HepG2 (cell line): ENCODE measurements at regions not wholly inside any gene's neighbourhood (a gene's known extent, or its start where the extent isn't known, plus 50 kb on each side); places are given as distances from the start of the nearest gene placed in this dataset.

Experiments
- ATAC-seq: fragments of 200-7000 bp; cut with Tn5 transposase; 3 replicates; pipeline ENCODE4 v1.9.1; 2020; ENCODE audit warnings: mild to moderate bottlenecking, moderate library complexity
- BruUV-seq: library from RNA; stranded (reverse); fragments of 400-500 nt; replicated peaks from 2 replicates; lab custom pipeline; 2021; lab: Mats Ljungman, UMichigan
- CTCF ChIA-PET: fragments of 300-600 bp; formaldehyde crosslinking; extraction: SDS; loops from one replicate; lab custom pipeline; 2021; ENCODE audit warnings: low total read pairs, inconsistent platforms, low intra/inter-chr PET ratio; lab: Yijun Ruan, JAX
- POLR2A ChIA-PET: fragments of 350-600 bp; sonication (Branson Sonifier 250); formaldehyde crosslinking; loops from one replicate; lab custom pipeline; 2020; ENCODE audit warnings: antibody characterized with exemption, inconsistent platforms; lab: Yijun Ruan, JAX
- DNase-seq: peaks from one replicate; pipeline ENCODE4 v3.0.0-alpha.2; 2015; ENCODE audit warnings: low spot score
- FAIRE-seq: peaks from 3 replicates; lab custom pipeline; 2011; peaks lifted over from hg19 to GRCh38; lab: Jason Lieb, UNC
- H2AFZ ChIP-seq: one replicate; pipeline ENCODE4 v1.6.1; 2011; ENCODE audit warnings: low read length, inconsistent platforms
- H3K27ac ChIP-seq: fragments of 300-600 bp; 3 replicates; pipeline ENCODE4 v1.8.0; 2011; ENCODE audit warnings: mixed run types, mild to moderate bottlenecking, mixed read lengths, low read length, inconsistent platforms; ENCODE audit not compliant: insufficient read depth; ENCODE audit errors: extremely low read length
- H3K27me3 ChIP-seq, 2 experiments: fragments of 200-600 bp in 1 of 2; 2 replicates in 1 of 2; 3 replicates in 1 of 2; pipeline versions ENCODE4 v1.6.0 to v1.8.0; 2011; ENCODE audit warnings: low read length in 2 of 2, mild to moderate bottlenecking in 2 of 2, moderate library complexity in 2 of 2, inconsistent platforms in 1 of 2; ENCODE audit not compliant: insufficient read depth in 2 of 2, control insufficient read depth in 1 of 2
- H3K36me3 ChIP-seq, 2 experiments: fragments of 200-600 bp in 1 of 2; replicated peaks in 1 of 2; 2 replicates in 1 of 2; 3 replicates in 1 of 2; pipeline versions ENCODE4 v1.5.1 to v1.8.0; 2011; ENCODE audit warnings: low read length in 2 of 2, inconsistent platforms in 1 of 2; ENCODE audit not compliant: insufficient read depth in 2 of 2, control insufficient read depth in 1 of 2
- H3K4me1 ChIP-seq: 2 replicates; pipeline ENCODE4 v1.5.1; 2012; ENCODE audit warnings: low read length, inconsistent platforms; ENCODE audit not compliant: insufficient read depth
- H3K4me2 ChIP-seq: 2 replicates; pipeline ENCODE4 v1.6.0; 2011; ENCODE audit warnings: low read depth, low read length, inconsistent platforms
- H3K4me3 ChIP-seq, 3 experiments: fragments of 200-600 bp in 1 of 3; sonication (generic), shearing (Covaris generic) in 1 of 3; replicated peaks in 1 of 3; 2 replicates each; pipeline ENCODE4 v1.5.1; 2011 to 2016; ENCODE audit warnings: low read length in 3 of 3, inconsistent platforms in 2 of 3, low read depth in 2 of 3, mild to moderate bottlenecking in 2 of 3, control low read depth in 1 of 3, mixed read lengths in 1 of 3; ENCODE audit not compliant: insufficient read depth in 1 of 3
- H3K79me2 ChIP-seq: one replicate; pipeline ENCODE4 v1.6.1; 2011; ENCODE audit warnings: low read length, inconsistent platforms; ENCODE audit not compliant: insufficient read depth
- H3K9ac ChIP-seq: 2 replicates; pipeline ENCODE4 v1.6.0; 2011; ENCODE audit warnings: mild to moderate bottlenecking, low read depth, low read length, inconsistent platforms; ENCODE audit not compliant: insufficient read depth
- H3K9me3 ChIP-seq: 2 replicates; pipeline ENCODE4 v1.5.1; 2012; ENCODE audit warnings: mild to moderate bottlenecking, low read length
- H4K20me1 ChIP-seq: 2 replicates; pipeline ENCODE4 v1.6.0; 2011; ENCODE audit warnings: inconsistent platforms, mild to moderate bottlenecking, low read length, moderate library complexity; ENCODE audit not compliant: insufficient read depth
- EZH2 ChIP-seq: conservative IDR thresholded peaks from 2 replicates; pipeline ENCODE4 v1.6.1; 2012; ENCODE audit warnings: mild to moderate bottlenecking, low read depth, low read length, moderate library complexity
- SAP130 ChIP-seq: IDR thresholded peaks from 2 replicates; pipeline ENCODE4 v1.6.1; 2016; ENCODE audit warnings: low read depth
- ZNF451 ChIP-seq: sonication (generic); formaldehyde crosslinking; IDR thresholded peaks from 2 replicates; pipeline ENCODE4 v1.5.0; 2020; ENCODE audit warnings: mild to moderate bottlenecking, missing genetic modification reagents
- ZNF607 ChIP-seq: sonication (generic); formaldehyde crosslinking; IDR thresholded peaks from 2 replicates; pipeline ENCODE4 v1.5.1; 2020; ENCODE audit warnings: missing genetic modification reagents, mild to moderate bottlenecking, borderline replicate concordance
- WGBS: methylation state at CpG from one replicate; pipeline ENCODE4 v1.1.6; 2017; ENCODE audit warnings: low lambda C conversion rate; 5-methylcytosine and 5-hydroxymethylcytosine counted together
- in situ Hi-C: cut with HindIII; loops from 2 replicates; pipeline ENCODE4 v1.10.0; 2017; ENCODE audit warnings: low pct_unique_long_range_greater_than_20kb; ENCODE audit not compliant: extremely low pct_ligation_motif_present
- intact Hi-C: fragments of 100-400 bp; cut with micrococcal nuclease; formaldehyde crosslinking; loops from one replicate; pipeline ENCODE4 v1.10.0; 2022; ENCODE audit not compliant: unreplicated experiment
- TF ChIP-seq, protein P1 (sequence below): sonication (generic); formaldehyde crosslinking; IDR thresholded peaks from 2 replicates; pipeline ENCODE4 v1.4.0; 2020; ENCODE audit warnings: mild to moderate bottlenecking, missing genetic modification reagents

DNA sequence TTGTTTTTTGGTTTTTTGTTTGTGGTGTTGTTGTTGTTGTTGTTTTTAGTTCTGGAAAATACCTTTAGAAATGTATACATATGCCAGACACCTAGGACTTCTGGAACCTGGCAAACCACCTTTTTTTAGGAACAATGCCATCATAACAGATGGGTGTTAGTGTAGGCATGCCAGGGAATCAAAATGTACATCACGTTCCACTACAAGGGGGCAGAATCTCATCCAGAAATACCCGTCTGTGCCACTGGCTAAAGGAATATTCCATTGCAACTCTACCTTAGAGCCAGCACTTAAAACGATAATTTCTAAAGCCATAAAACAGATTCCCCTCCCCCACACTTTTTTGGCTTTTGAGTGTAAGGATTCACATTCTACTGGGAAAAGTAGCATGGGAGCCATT, 239.8 kb downstream of the ETV1 start:
- no peaks in the 10 kb centered on the region for H4K20me1 ChIP-seq
- no peaks in the 10 kb centered on the region for H3K36me3 ChIP-seq
- intact Hi-C loops, result loop anchor here (10.0 kb wide), 1 partner anchor 465 kb away; no protein-coding TSS in a partner anchor
- H3K4me2 ChIP-seq, result no peak overlapping the region
- ATAC-seq, result no peak
- H3K79me2 ChIP-seq, result no peaks in the 10 kb centered on the region
- H3K27me3 ChIP-seq, result no peaks in the 10 kb centered on the region
- H3K4me1 ChIP-seq, result no peaks in the 10 kb centered on the region
- TF ChIP-seq ZNF451 (CRISPR knock-in tag) (no peak), SAP130 (CRISPR knock-in tag) (no peak), ZNF607 (CRISPR knock-in tag) (no peak), EZH2 (no peak)
- TF ChIP-seq, protein P1, sequence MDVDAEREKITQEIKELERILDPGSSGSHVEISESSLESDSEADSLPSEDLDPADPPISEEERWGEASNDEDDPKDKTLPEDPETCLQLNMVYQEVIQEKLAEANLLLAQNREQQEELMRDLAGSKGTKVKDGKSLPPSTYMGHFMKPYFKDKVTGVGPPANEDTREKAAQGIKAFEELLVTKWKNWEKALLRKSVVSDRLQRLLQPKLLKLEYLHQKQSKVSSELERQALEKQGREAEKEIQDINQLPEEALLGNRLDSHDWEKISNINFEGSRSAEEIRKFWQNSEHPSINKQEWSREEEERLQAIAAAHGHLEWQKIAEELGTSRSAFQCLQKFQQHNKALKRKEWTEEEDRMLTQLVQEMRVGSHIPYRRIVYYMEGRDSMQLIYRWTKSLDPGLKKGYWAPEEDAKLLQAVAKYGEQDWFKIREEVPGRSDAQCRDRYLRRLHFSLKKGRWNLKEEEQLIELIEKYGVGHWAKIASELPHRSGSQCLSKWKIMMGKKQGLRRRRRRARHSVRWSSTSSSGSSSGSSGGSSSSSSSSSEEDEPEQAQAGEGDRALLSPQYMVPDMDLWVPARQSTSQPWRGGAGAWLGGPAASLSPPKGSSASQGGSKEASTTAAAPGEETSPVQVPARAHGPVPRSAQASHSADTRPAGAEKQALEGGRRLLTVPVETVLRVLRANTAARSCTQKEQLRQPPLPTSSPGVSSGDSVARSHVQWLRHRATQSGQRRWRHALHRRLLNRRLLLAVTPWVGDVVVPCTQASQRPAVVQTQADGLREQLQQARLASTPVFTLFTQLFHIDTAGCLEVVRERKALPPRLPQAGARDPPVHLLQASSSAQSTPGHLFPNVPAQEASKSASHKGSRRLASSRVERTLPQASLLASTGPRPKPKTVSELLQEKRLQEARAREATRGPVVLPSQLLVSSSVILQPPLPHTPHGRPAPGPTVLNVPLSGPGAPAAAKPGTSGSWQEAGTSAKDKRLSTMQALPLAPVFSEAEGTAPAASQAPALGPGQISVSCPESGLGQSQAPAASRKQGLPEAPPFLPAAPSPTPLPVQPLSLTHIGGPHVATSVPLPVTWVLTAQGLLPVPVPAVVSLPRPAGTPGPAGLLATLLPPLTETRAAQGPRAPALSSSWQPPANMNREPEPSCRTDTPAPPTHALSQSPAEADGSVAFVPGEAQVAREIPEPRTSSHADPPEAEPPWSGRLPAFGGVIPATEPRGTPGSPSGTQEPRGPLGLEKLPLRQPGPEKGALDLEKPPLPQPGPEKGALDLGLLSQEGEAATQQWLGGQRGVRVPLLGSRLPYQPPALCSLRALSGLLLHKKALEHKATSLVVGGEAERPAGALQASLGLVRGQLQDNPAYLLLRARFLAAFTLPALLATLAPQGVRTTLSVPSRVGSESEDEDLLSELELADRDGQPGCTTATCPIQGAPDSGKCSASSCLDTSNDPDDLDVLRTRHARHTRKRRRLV (CRISPR knock-in tag), result no peak
- TF ChIP-seq, all 625 proteins: peak for 0
- BruUV-seq, result no TSS peak
- ChIA-PET CTCF (no interaction called here), POLR2A (no interaction called here)
- Histone ChIP-seq H3K9me3 (peaks cover 63% of the 10 kb centered on the region), H3K9ac (no peak overlapping the region), H2AFZ (no peak overlapping the region), H3K4me3 (no peak overlapping the region), H3K27ac (no peak overlapping the region)
- DNase-seq (no peak), FAIRE-seq (no peak)
- in situ Hi-C loops, result no loop called here
- WGBS, result 11% methylated on average over 3 of the region's 3 CpGs
